Testis (tissue), 2 donors: ENCODE measurements at regions not wholly inside any gene's neighbourhood (a gene's known extent, or its start where the extent isn't known, plus 50 kb on each side); places are given as distances from the start of the nearest gene placed in this dataset.

Experiments
- CTCF ChIP-seq, 3 experiments: fragments of 450-650 bp in 2 of 3; fragments of 200-600 bp in 1 of 3; sonication (generic) in 1 of 3; IDR thresholded peaks; one replicate each; pipeline ENCODE4 v1.5.1; 2016 to 2019; ENCODE audit warnings: antibody characterized with exemption in 3 of 3, mild to moderate bottlenecking in 2 of 3, moderate library complexity in 1 of 3
- POLR2A ChIP-seq: fragments of 450-650 bp; IDR thresholded peaks from one replicate; pipeline ENCODE4 v1.6.1; 2017; ENCODE audit warnings: antibody characterized with exemption, mild to moderate bottlenecking, moderate library complexity

- TF ChIP-seq CTCF (IDR thresholded peaks at IDR 0.05) (no peak), POLR2A (no peak)
These were observed 108.3 kb upstream of the FER start for GRCh38 chr5:108639366-108639765.
